ENCODE measurements at regions not wholly inside any gene's neighbourhood (a gene's known extent, or its start where the extent isn't known, plus 50 kb on each side); places are given as distances from the start of the nearest gene placed in this dataset.

GRCh38 chr13:108483981-108484380 lies 145.4 kb upstream of the MYO16 start:
- Mint-ChIP-seq H3K9me3 (ENCODE audit: insufficient read depth) (no peaks in the 10 kb centered on the region), H3K4me3 (no peak overlapping the region), H3K27ac (no peak overlapping the region), H3K27me3 (no peaks in the 10 kb centered on the region), H3K4me1 (no peaks in the 10 kb centered on the region)
- H3K4me1 ChIP-seq (ENCODE audit: control insufficient read depth in 2 of 2, insufficient read depth in 2 of 2, low read length in 2 of 2) = no peaks in the 10 kb centered on the region
- H4K20me1 ChIP-seq (ENCODE audit: control insufficient read depth, insufficient read depth, low read length, poor library complexity, severe bottlenecking) = no peaks in the 10 kb centered on the region
- H3K4me2 ChIP-seq (replicated peaks; ENCODE audit: low read depth, low read length, poor library complexity, severe bottlenecking) = no peak overlapping the region
- H3K79me2 ChIP-seq (ENCODE audit: control insufficient read depth, insufficient read depth, low read length) = no peaks in the 10 kb centered on the region
- DNase-seq (no peak), ATAC-seq (ENCODE audit: low read depth) (no peak)
- H3K4me3 ChIP-seq (ENCODE audit: control extremely low read depth in 1 of 5, extremely low read depth in 1 of 5, insufficient read depth in 1 of 5, low read depth in 2 of 5, low read length in 4 of 5) = no peak overlapping the region
- no peak overlapping the region for H3K9ac ChIP-seq (ENCODE audit: low read length)
- no peaks in the 10 kb centered on the region for H3K36me3 ChIP-seq (replicated peaks in 1 of 2; ENCODE audit: control extremely low read depth in 1 of 2, control insufficient read depth in 1 of 2, extremely low read depth in 1 of 2, insufficient read depth in 2 of 2, low read length in 1 of 2)
- TF ChIP-seq EZH2 (IDR thresholded peaks at IDR 0.05; ENCODE audit: borderline replicate concordance, insufficient read depth, low read depth, low read length, poor library complexity, severe bottlenecking) = no peak
- TF ChIP-seq, protein P1, sequence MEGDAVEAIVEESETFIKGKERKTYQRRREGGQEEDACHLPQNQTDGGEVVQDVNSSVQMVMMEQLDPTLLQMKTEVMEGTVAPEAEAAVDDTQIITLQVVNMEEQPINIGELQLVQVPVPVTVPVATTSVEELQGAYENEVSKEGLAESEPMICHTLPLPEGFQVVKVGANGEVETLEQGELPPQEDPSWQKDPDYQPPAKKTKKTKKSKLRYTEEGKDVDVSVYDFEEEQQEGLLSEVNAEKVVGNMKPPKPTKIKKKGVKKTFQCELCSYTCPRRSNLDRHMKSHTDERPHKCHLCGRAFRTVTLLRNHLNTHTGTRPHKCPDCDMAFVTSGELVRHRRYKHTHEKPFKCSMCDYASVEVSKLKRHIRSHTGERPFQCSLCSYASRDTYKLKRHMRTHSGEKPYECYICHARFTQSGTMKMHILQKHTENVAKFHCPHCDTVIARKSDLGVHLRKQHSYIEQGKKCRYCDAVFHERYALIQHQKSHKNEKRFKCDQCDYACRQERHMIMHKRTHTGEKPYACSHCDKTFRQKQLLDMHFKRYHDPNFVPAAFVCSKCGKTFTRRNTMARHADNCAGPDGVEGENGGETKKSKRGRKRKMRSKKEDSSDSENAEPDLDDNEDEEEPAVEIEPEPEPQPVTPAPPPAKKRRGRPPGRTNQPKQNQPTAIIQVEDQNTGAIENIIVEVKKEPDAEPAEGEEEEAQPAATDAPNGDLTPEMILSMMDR (IDR thresholded peaks at IDR 0.05) = no peak
- no peak overlapping the region for H2AFZ ChIP-seq (ENCODE audit: insufficient read depth, low read depth, low read length, poor library complexity, severe bottlenecking)
- POLR2A ChIA-PET = no interaction called here
- H3K9me3 ChIP-seq (ENCODE audit: control extremely low read depth in 1 of 3, control insufficient read depth in 2 of 3, insufficient read depth in 1 of 3, low read length in 2 of 3) = no peaks in the 10 kb centered on the region
- intact Hi-C loops (cut with micrococcal nuclease) = no loop called here
- WGBS (ENCODE audit: insufficient coverage) = no CpG with 5 or more reads among the region's 1 CpG
- CTCF ChIA-PET = no interaction called here
- no peaks in the 10 kb centered on the region for H3K27me3 ChIP-seq (replicated peaks in 1 of 4; ENCODE audit: control extremely low read depth in 1 of 4, control insufficient read depth in 3 of 4, insufficient read depth in 4 of 4, low read length in 3 of 4)
- no peak overlapping the region for H3K27ac ChIP-seq (ENCODE audit: low read length in 2 of 2)

GRCh38 chr13:108486096-108486495 lies 143.3 kb upstream of the MYO16 start:
- Histone ChIP-seq H2AFZ (ENCODE audit: insufficient read depth, low read depth, low read length, poor library complexity, severe bottlenecking) (no peak overlapping the region), H3K79me2 (ENCODE audit: control insufficient read depth, insufficient read depth, low read length) (no peaks in the 10 kb centered on the region), H3K4me2 (replicated peaks; ENCODE audit: low read depth, low read length, poor library complexity, severe bottlenecking) (no peak overlapping the region), H3K27me3 (replicated peaks in 1 of 4; ENCODE audit: control extremely low read depth in 1 of 4, control insufficient read depth in 3 of 4, insufficient read depth in 4 of 4, low read length in 3 of 4) (no peaks in the 10 kb centered on the region), H3K27ac (ENCODE audit: low read length in 2 of 2) (no peak overlapping the region), H3K4me1 (ENCODE audit: control insufficient read depth in 2 of 2, insufficient read depth in 2 of 2, low read length in 2 of 2) (no peaks in the 10 kb centered on the region), H3K4me3 (ENCODE audit: control extremely low read depth in 1 of 5, extremely low read depth in 1 of 5, insufficient read depth in 1 of 5, low read depth in 2 of 5, low read length in 4 of 5) (no peak overlapping the region), H3K36me3 (replicated peaks in 1 of 2; ENCODE audit: control extremely low read depth in 1 of 2, control insufficient read depth in 1 of 2, extremely low read depth in 1 of 2, insufficient read depth in 2 of 2, low read length in 1 of 2) (no peaks in the 10 kb centered on the region), H4K20me1 (ENCODE audit: control insufficient read depth, insufficient read depth, low read length, poor library complexity, severe bottlenecking) (no peaks in the 10 kb centered on the region), H3K9ac (ENCODE audit: low read length) (no peak overlapping the region), H3K9me3 (ENCODE audit: control extremely low read depth in 1 of 3, control insufficient read depth in 2 of 3, insufficient read depth in 1 of 3, low read length in 2 of 3) (no peaks in the 10 kb centered on the region)
- no peaks in the 10 kb centered on the region for H3K4me1 Mint-ChIP-seq
- H3K4me3 Mint-ChIP-seq = no peak overlapping the region
- ATAC-seq (ENCODE audit: low read depth) (no peak), DNase-seq (no peak)
- ChIA-PET POLR2A (no interaction called here), CTCF (no interaction called here)
- no peak overlapping the region for H3K27ac Mint-ChIP-seq
- H3K9me3 Mint-ChIP-seq (ENCODE audit: insufficient read depth) = peaks cover 5% of the 10 kb centered on the region
- intact Hi-C loops (cut with micrococcal nuclease) = no loop called here
- H3K27me3 Mint-ChIP-seq = no peaks in the 10 kb centered on the region
- TF ChIP-seq EZH2 (IDR thresholded peaks at IDR 0.05; ENCODE audit: borderline replicate concordance, insufficient read depth, low read depth, low read length, poor library complexity, severe bottlenecking) = no peak
- TF ChIP-seq, protein P1 (IDR thresholded peaks at IDR 0.05) = no peak
